Type B pancreatic cell (in vitro differentiated cells): ENCODE measurements at regions not wholly inside any gene's neighbourhood (a gene's known extent, or its start where the extent isn't known, plus 50 kb on each side); places are given as distances from the start of the nearest gene placed in this dataset.
A peak's percentile ranks its signal among the peaks of the same experiment; 100 is the strongest.
"Not testable (repeated sequence)": the region's sequence is repeated elsewhere in the genome, so short reads cannot be mapped to it uniquely, and the experiment has no call there.

Experiments used
- DNase-seq: peaks from one replicate; pipeline ENCODE4 v3.0.0; 2021; ENCODE audit warnings: mixed read lengths; ENCODE audit not compliant: unreplicated experiment; ENCODE audit errors: extremely low spot score
- H3K27ac Mint-ChIP-seq: 2 replicates; pipeline ENCODE4 v1.8.0; 2021; ENCODE audit warnings: mild to moderate bottlenecking, mixed read lengths
- H3K27me3 Mint-ChIP-seq: 2 replicates; pipeline ENCODE4 v1.8.0; 2021; ENCODE audit warnings: mixed read lengths
- H3K36me3 Mint-ChIP-seq: 2 replicates; pipeline ENCODE4 v1.8.0; 2021; ENCODE audit warnings: mixed read lengths
- H3K4me1 Mint-ChIP-seq: one replicate; pipeline ENCODE4 v1.8.0; 2021; ENCODE audit warnings: mixed read lengths; ENCODE audit not compliant: unreplicated experiment
- H3K4me3 Mint-ChIP-seq: 2 replicates; pipeline ENCODE4 v1.8.0; 2021; ENCODE audit warnings: mild to moderate bottlenecking, mixed read lengths
- H3K9me3 Mint-ChIP-seq: 2 replicates; pipeline ENCODE4 v1.8.0; 2021; ENCODE audit warnings: mixed read lengths
- TF ChIP-seq, protein P1 (sequence below): fragments of 200-600 bp; sonication (generic); conservative IDR thresholded peaks from 2 replicates; pipeline ENCODE4 v1.5.0; 2021; ENCODE audit warnings: antibody characterized with exemption, mild to moderate bottlenecking

DNA sequence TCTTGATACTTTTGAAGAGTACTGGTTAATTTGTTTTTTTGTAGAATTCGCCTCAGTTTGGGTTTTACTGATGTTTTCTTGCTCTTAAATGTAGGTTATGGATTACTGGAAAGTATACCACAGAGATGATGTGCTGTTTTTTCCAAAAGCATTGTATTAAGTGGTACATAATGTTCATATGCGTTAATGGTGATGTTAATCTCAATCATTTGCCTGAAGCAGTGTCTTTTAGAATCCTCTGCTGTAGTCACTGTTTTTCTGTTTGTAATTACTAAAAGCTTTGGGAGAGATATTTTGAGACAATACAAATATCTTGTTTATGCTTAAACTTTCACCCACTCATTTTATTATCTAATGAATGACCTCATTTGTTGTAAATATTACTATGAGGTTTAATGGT lies 163.4 kb upstream of the LRP1B start:
- no peak overlapping the region for H3K4me3 Mint-ChIP-seq
- H3K4me1 Mint-ChIP-seq, result peaks cover 6% of the 10 kb centered on the region

DNA sequence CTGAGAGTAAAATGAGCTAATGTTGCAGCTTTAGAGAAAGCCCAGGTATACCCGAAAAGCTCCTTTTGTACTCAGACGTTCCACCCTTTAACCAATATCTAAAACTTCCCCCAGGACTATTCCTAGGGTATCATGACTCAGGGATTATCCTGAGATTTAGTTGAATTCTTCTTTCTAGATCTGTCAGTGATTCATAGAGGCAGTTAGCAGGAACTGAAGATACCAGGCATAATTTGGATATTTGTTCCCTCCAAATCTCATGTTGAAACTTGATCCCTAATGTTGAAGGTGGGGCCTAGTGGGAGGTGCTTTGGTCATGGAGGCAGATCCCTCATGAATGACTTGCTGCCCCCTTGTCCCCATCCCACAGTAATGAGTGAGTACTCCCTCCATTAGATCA lies 161.2 kb upstream of the LRP1B start:
- H3K4me3 Mint-ChIP-seq, result no peak overlapping the region
- H3K4me1 Mint-ChIP-seq, result peaks cover 6% of the 10 kb centered on the region
- no peaks in the 10 kb centered on the region for H3K9me3 Mint-ChIP-seq
- TF ChIP-seq, protein P1, sequence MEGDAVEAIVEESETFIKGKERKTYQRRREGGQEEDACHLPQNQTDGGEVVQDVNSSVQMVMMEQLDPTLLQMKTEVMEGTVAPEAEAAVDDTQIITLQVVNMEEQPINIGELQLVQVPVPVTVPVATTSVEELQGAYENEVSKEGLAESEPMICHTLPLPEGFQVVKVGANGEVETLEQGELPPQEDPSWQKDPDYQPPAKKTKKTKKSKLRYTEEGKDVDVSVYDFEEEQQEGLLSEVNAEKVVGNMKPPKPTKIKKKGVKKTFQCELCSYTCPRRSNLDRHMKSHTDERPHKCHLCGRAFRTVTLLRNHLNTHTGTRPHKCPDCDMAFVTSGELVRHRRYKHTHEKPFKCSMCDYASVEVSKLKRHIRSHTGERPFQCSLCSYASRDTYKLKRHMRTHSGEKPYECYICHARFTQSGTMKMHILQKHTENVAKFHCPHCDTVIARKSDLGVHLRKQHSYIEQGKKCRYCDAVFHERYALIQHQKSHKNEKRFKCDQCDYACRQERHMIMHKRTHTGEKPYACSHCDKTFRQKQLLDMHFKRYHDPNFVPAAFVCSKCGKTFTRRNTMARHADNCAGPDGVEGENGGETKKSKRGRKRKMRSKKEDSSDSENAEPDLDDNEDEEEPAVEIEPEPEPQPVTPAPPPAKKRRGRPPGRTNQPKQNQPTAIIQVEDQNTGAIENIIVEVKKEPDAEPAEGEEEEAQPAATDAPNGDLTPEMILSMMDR, result no peak
- H3K36me3 Mint-ChIP-seq, result no peaks in the 10 kb centered on the region
- H3K27me3 Mint-ChIP-seq, result no peaks in the 10 kb centered on the region
- no peak overlapping the region for H3K27ac Mint-ChIP-seq
- DNase-seq, result no peak

More for the DNA sequence above, 163.4 kb upstream of the LRP1B start:
- no peaks in the 10 kb centered on the region for H3K36me3 Mint-ChIP-seq
- TF ChIP-seq, protein P1, result no peak
- H3K9me3 Mint-ChIP-seq, result no peaks in the 10 kb centered on the region
- H3K27ac Mint-ChIP-seq, result no peak overlapping the region
- no peaks in the 10 kb centered on the region for H3K27me3 Mint-ChIP-seq
- no peak for DNase-seq

DNA sequence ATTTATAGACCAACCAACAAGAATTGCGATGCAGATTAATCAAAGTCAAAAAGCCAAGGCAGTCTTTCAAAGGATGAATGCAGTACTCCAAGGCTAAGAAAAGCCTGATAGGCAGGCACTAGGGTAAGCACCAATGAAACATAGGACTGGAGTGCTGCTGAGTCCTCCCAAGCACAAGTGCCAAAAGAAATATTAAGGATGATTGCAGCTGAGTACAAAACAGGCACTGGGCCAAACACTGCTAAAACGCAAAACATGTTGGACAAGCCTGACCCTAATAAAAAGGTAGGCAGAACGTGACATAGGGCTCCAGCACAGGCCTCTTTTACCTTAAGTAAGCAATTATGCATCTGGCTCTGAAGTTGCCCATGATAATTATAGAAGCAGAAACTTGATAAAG lies 160.1 kb upstream of the LRP1B start:
- TF ChIP-seq, protein P1, result no peak
- Mint-ChIP-seq H3K4me3 (no peak overlapping the region), H3K9me3 (no peaks in the 10 kb centered on the region), H3K27me3 (no peaks in the 10 kb centered on the region), H3K4me1 (peaks cover 6% of the 10 kb centered on the region), H3K36me3 (no peaks in the 10 kb centered on the region), H3K27ac (no peak overlapping the region)
- DNase-seq, result no peak

DNA sequence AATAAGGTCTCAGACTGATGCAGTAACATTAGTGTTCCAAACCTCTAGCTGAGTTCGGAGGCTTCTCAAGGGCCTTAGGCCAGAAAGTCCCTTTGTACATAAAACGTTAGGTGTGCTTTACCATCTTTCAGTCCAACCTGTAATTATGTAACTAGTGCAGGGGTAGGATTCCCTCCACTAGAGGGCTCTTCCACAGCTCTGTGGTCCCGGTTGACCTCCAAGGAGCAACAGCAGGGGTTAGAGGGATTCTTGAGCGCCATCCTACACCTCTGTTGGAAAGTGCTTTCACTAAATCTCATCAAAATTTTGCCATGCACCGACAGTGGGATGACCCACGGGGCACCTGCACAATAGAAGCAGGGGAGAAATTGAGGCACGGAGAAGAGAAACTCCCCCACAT lies 155.8 kb upstream of the LRP1B start:
- H3K4me1 Mint-ChIP-seq, result peaks cover 6% of the 10 kb centered on the region
- H3K9me3 Mint-ChIP-seq, result no peaks in the 10 kb centered on the region
- no peaks in the 10 kb centered on the region for H3K36me3 Mint-ChIP-seq
- H3K27ac Mint-ChIP-seq, result no peak overlapping the region
- TF ChIP-seq, protein P1, result peak; percentile 71
- H3K27me3 Mint-ChIP-seq, result no peaks in the 10 kb centered on the region
- H3K4me3 Mint-ChIP-seq, result no peak overlapping the region
- DNase-seq, result no peak

DNA sequence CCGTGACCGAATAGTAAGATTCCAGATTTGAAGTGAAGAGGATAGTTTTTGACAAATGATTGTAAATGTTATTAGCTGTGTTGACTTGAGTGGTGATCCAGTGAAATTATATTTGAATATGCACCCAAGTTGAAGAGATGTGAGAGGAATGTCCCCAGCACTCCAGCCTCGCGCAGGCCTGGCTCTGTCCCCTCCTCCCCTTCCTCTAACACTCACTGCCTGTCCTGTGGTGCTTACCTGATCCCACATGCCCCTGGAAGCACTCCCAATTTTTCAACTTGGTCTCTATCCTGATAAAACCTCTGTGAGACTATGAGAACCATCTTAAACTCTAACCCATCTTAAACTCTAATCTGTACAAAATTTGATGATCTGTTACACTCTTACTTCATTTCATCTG lies 154.7 kb upstream of the LRP1B start:
- Mint-ChIP-seq H3K27me3 (no peaks in the 10 kb centered on the region), H3K4me1 (no peaks in the 10 kb centered on the region), H3K27ac (no peak overlapping the region), H3K4me3 (no peak overlapping the region), H3K36me3 (no peaks in the 10 kb centered on the region), H3K9me3 (no peaks in the 10 kb centered on the region)
- TF ChIP-seq, protein P1, result no peak
- DNase-seq, result no peak

DNA sequence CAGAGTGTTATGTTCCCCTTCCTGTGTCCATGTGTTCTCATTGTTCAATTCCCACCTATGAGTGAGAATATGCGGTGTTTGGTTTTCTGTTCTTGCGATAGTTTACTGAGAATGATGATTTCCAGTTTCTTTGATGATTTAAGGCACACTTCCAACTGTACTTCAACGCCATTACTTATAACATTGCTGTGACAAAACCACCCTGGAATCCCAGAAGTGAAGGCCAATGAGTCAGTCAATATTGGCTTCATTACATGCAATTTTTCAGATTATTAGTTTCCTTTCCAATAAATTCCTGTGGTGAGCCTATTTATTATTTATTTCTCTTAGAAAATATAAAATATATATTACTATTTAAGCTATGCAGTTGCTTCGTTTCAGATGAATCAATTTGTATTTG lies 153.5 kb upstream of the LRP1B start:
- H3K4me1 Mint-ChIP-seq, H3K9me3 Mint-ChIP-seq, H3K27ac Mint-ChIP-seq, DNase-seq, H3K36me3 Mint-ChIP-seq, H3K4me3 Mint-ChIP-seq, H3K27me3 Mint-ChIP-seq: not testable (repeated sequence)
